ENCODE measurements at regions not wholly inside any gene's neighbourhood (a gene's known extent, or its start where the extent isn't known, plus 50 kb on each side); places are given as distances from the start of the nearest gene placed in this dataset.
"Not testable (repeated sequence)": the region's sequence is repeated elsewhere in the genome, so short reads cannot be mapped to it uniquely, and the experiment has no call there.

GRCh38 chr2:144914622-144915318, 394.9 kb upstream of the ZEB2 start:
- no peak for DNase-seq

GRCh38 chr2:144914113-144914512, 394.2 kb upstream of the ZEB2 start:
- DNase-seq, result no peak

- no peak for DNase-seq
Measured at GRCh38 chr2:144912206-144912605, 392.3 kb upstream of the ZEB2 start.

- no peak for DNase-seq
Measured at GRCh38 chr2:144905956-144906355, 386.0 kb upstream of the ZEB2 start.

GRCh38 chr2:144904612-144905011, 384.7 kb upstream of the ZEB2 start:
- no peak for DNase-seq

- not testable (repeated sequence) for DNase-seq
Measured at GRCh38 chr2:144903045-144903444, 383.1 kb upstream of the ZEB2 start.

- not testable (repeated sequence) for DNase-seq
Measured at GRCh38 chr2:144901386-144901785, 381.5 kb upstream of the ZEB2 start.

GRCh38 chr2:144896341-144896740, 376.4 kb upstream of the ZEB2 start:
- DNase-seq, result no peak

GRCh38 chr2:144894612-144895599, 375.0 kb upstream of the ZEB2 start:
- DNase-seq, result no peak

GRCh38 chr2:144893464-144893863, 373.5 kb upstream of the ZEB2 start:
- DNase-seq, result no peak

- DNase-seq, result no peak
Measured at GRCh38 chr2:144890828-144891227, 370.9 kb upstream of the ZEB2 start.

GRCh38 chr2:144889348-144889747, 369.4 kb upstream of the ZEB2 start:
- DNase-seq, result no peak

GRCh38 chr2:144886862-144887261, 366.9 kb upstream of the ZEB2 start:
- DNase-seq, result no peak

GRCh38 chr2:144877893-144878292, 358.0 kb upstream of the ZEB2 start:
- no peak for DNase-seq

GRCh38 chr2:144876013-144876412, 356.1 kb upstream of the ZEB2 start:
- DNase-seq, result no peak

- no peak for DNase-seq
Measured at GRCh38 chr2:144875290-144875969, 355.5 kb upstream of the ZEB2 start.

- no peak for DNase-seq
Measured at GRCh38 chr2:144865670-144866069, 345.8 kb upstream of the ZEB2 start.

GRCh38 chr2:144859716-144860115, 339.8 kb upstream of the ZEB2 start:
- no peak for DNase-seq

- no peak for DNase-seq
Measured at GRCh38 chr2:144858211-144858610, 338.3 kb upstream of the ZEB2 start.

- DNase-seq, result no peak
Measured at GRCh38 chr2:144854596-144854995, 334.7 kb upstream of the ZEB2 start.

- DNase-seq, result no peak
Measured at GRCh38 chr2:144849612-144850011, 329.7 kb upstream of the ZEB2 start.

GRCh38 chr2:144848423-144848822, 328.5 kb upstream of the ZEB2 start:
- no peak for DNase-seq

- DNase-seq, result no peak
Measured at GRCh38 chr2:144847347-144848080, 327.6 kb upstream of the ZEB2 start.
